Upper lobe of left lung (tissue), 4 donors: ENCODE measurements at regions not wholly inside any gene's neighbourhood (a gene's known extent, or its start where the extent isn't known, plus 50 kb on each side); places are given as distances from the start of the nearest gene placed in this dataset.

Experiments
- EP300 ChIP-seq, 4 donors: sonication (generic); formaldehyde crosslinking; IDR thresholded peaks; one replicate each; pipeline ENCODE4 v1.5.1; 2017; ENCODE audit warnings: antibody characterized with exemption in 4 of 4, control low read depth in 2 of 4
- POLR2AphosphoS5 ChIP-seq, 2 donors: sonication (generic); formaldehyde crosslinking; IDR thresholded peaks; one replicate each; pipeline ENCODE4 v1.5.1; 2017; ENCODE audit warnings: antibody characterized with exemption in 2 of 2
- TF ChIP-seq, protein P1 (sequence below), 6 experiments: fragments of 450-650 bp in 4 of 6; fragments of 200-600 bp in 2 of 6; sonication (generic) in 2 of 6; IDR thresholded peaks; one replicate each; pipeline ENCODE4 v1.5.1; 2016 to 2019; ENCODE audit warnings: antibody characterized with exemption in 6 of 6

DNA sequence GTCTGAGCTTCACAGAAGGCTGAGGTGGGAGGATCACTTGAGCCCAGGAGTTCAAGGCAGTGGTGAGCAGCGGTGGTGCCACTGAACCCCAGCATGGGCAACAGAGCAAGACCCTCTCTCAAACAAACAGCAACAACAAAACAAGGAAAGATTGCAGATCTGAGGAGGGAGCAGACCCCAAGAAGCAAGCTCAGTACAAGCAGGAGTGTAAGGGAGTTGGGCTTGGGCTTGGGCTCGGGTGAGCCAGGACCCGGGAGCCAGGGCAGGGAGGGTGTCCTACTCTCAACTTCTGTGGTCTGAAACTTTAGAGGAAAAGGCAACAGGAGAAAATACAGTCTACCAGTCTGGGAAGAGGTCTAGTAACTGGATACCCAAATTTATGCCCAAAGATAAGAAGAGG is 92.0 kb upstream of the RAB12 start:
- TF ChIP-seq EP300 (IDR thresholded peaks at IDR 0.05) (no peak), POLR2AphosphoS5 (IDR thresholded peaks at IDR 0.05) (no peak)
- TF ChIP-seq, protein P1, sequence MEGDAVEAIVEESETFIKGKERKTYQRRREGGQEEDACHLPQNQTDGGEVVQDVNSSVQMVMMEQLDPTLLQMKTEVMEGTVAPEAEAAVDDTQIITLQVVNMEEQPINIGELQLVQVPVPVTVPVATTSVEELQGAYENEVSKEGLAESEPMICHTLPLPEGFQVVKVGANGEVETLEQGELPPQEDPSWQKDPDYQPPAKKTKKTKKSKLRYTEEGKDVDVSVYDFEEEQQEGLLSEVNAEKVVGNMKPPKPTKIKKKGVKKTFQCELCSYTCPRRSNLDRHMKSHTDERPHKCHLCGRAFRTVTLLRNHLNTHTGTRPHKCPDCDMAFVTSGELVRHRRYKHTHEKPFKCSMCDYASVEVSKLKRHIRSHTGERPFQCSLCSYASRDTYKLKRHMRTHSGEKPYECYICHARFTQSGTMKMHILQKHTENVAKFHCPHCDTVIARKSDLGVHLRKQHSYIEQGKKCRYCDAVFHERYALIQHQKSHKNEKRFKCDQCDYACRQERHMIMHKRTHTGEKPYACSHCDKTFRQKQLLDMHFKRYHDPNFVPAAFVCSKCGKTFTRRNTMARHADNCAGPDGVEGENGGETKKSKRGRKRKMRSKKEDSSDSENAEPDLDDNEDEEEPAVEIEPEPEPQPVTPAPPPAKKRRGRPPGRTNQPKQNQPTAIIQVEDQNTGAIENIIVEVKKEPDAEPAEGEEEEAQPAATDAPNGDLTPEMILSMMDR (IDR thresholded peaks at IDR 0.05) = no peak
